Tibial nerve (tissue), 4 donors: ENCODE measurements at regions not wholly inside any gene's neighbourhood (a gene's known extent, or its start where the extent isn't known, plus 50 kb on each side); places are given as distances from the start of the nearest gene placed in this dataset.

Experiments
- DNase-seq, 2 donors: peaks; one replicate each; pipeline ENCODE4 v3.0.0-alpha.2; 2019; ENCODE audit warnings: low spot score in 2 of 2
- H3K27ac ChIP-seq, 4 donors: fragments of 200-600 bp; sonication (generic) in 3 of 4; one replicate each; pipeline ENCODE4 v1.5.1; 2017 to 2019; ENCODE audit warnings: mild to moderate bottlenecking in 1 of 4
- H3K27me3 ChIP-seq, 2 donors: fragments of 200-600 bp; sonication (generic) in 1 of 2; one replicate each; pipeline versions ENCODE4 v1.5.1 to v1.6.0; 2017 to 2019
- H3K36me3 ChIP-seq, 3 donors: fragments of 200-600 bp; sonication (generic); one replicate each; pipeline ENCODE4 v1.5.1; 2018 to 2019
- H3K4me1 ChIP-seq, 4 donors: fragments of 200-600 bp; sonication (generic) in 3 of 4; one replicate each; pipeline ENCODE4 v1.5.1; 2017 to 2019
- H3K4me3 ChIP-seq, 4 donors: fragments of 200-600 bp; sonication (generic) in 3 of 4; one replicate each; pipeline ENCODE4 v1.5.1; 2017 to 2019; ENCODE audit warnings: mild to moderate bottlenecking in 1 of 4, moderate library complexity in 1 of 4
- H3K9me3 ChIP-seq, 4 donors: fragments of 200-600 bp; sonication (generic) in 3 of 4; one replicate each; pipeline ENCODE4 v1.5.1; 2017 to 2019
- EP300 ChIP-seq, 2 donors: sonication (generic); formaldehyde crosslinking; IDR thresholded peaks; one replicate each; pipeline ENCODE4 v1.6.1; 2017; ENCODE audit warnings: antibody characterized with exemption in 2 of 2, mild to moderate bottlenecking in 1 of 2
- POLR2A ChIP-seq, 2 donors: fragments of 450-650 bp; IDR thresholded peaks; one replicate each; pipeline ENCODE4 v1.6.1; 2017; ENCODE audit warnings: antibody characterized with exemption in 2 of 2, mild to moderate bottlenecking in 2 of 2, moderate library complexity in 2 of 2
- WGBS, 2 donors: methylation state at CpG; one replicate each; pipeline ENCODE4 v1.1.5; 2018; 5-methylcytosine and 5-hydroxymethylcytosine counted together
- TF ChIP-seq, protein P1 (sequence below), 5 experiments: fragments of 200-600 bp in 3 of 5; fragments of 450-650 bp in 2 of 5; sonication (generic) in 3 of 5; IDR thresholded peaks; one replicate each; pipeline ENCODE4 v1.5.1; 2016 to 2019; ENCODE audit warnings: antibody characterized with exemption in 5 of 5, mild to moderate bottlenecking in 3 of 5, moderate library complexity in 2 of 5

- TF ChIP-seq, protein P1, sequence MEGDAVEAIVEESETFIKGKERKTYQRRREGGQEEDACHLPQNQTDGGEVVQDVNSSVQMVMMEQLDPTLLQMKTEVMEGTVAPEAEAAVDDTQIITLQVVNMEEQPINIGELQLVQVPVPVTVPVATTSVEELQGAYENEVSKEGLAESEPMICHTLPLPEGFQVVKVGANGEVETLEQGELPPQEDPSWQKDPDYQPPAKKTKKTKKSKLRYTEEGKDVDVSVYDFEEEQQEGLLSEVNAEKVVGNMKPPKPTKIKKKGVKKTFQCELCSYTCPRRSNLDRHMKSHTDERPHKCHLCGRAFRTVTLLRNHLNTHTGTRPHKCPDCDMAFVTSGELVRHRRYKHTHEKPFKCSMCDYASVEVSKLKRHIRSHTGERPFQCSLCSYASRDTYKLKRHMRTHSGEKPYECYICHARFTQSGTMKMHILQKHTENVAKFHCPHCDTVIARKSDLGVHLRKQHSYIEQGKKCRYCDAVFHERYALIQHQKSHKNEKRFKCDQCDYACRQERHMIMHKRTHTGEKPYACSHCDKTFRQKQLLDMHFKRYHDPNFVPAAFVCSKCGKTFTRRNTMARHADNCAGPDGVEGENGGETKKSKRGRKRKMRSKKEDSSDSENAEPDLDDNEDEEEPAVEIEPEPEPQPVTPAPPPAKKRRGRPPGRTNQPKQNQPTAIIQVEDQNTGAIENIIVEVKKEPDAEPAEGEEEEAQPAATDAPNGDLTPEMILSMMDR (IDR thresholded peaks at IDR 0.05) = no peak
- no peak for TF ChIP-seq EP300 (IDR thresholded peaks at IDR 0.05)
- no peak for TF ChIP-seq POLR2A (IDR thresholded peaks at IDR 0.05)
- no peak for DNase-seq
- Histone ChIP-seq H3K27ac (no peak overlapping the region), H3K4me1 (no peaks in the 10 kb centered on the region), H3K36me3 (no peaks in the 10 kb centered on the region), H3K4me3 (no peak overlapping the region), H3K9me3 (no peaks in the 10 kb centered on the region), H3K27me3 (no peaks in the 10 kb centered on the region)
Observed at GRCh38 chr2:40827392-40827791, 375.5 kb upstream of the SLC8A1 start.

GRCh38 chr2:40831321-40831873, 379.5 kb upstream of the SLC8A1 start:
- no peak for DNase-seq
- Histone ChIP-seq H3K9me3 (peaks cover 0 to 4% (median 0%) of the 10 kb centered on the region in 4 donors), H3K27me3 (no peaks in the 10 kb centered on the region), H3K36me3 (no peaks in the 10 kb centered on the region), H3K27ac (no peak overlapping the region), H3K4me1 (no peaks in the 10 kb centered on the region), H3K4me3 (no peak overlapping the region)
- TF ChIP-seq, protein P1 (IDR thresholded peaks at IDR 0.05) = no peak
- TF ChIP-seq EP300 (IDR thresholded peaks at IDR 0.05) (no peak), POLR2A (IDR thresholded peaks at IDR 0.05) (no peak)
- 59 to 65% methylated on average over 3 of the region's 3 CpGs for WGBS, 2 donors

- WGBS, 2 donors = 87 to 93% methylated on average over 2 of the region's 2 CpGs
Observed at GRCh38 chr2:40841856-40842255, 390.0 kb upstream of the SLC8A1 start.

GRCh38 chr2:40844353-40845277, 392.7 kb upstream of the SLC8A1 start:
- TF ChIP-seq EP300 (IDR thresholded peaks at IDR 0.05) (no peak), POLR2A (IDR thresholded peaks at IDR 0.05) (no peak)
- TF ChIP-seq, protein P1 (IDR thresholded peaks at IDR 0.05) = no peak
- Histone ChIP-seq H3K27ac (no peak overlapping the region), H3K4me1 (no peaks in the 10 kb centered on the region), H3K36me3 (no peaks in the 10 kb centered on the region), H3K4me3 (no peak overlapping the region), H3K9me3 (no peaks in the 10 kb centered on the region), H3K27me3 (no peaks in the 10 kb centered on the region)
- no peak for DNase-seq
- WGBS, 2 donors = 81 to 86% methylated on average over 8 of the region's 8 CpGs

More at GRCh38 chr2:40841856-40842255, 390.0 kb upstream of the SLC8A1 start:
- no peaks in the 10 kb centered on the region for H3K36me3 ChIP-seq
- DNase-seq = no peak
- H3K4me3 ChIP-seq = no peak overlapping the region
- H3K9me3 ChIP-seq = no peaks in the 10 kb centered on the region
- no peaks in the 10 kb centered on the region for H3K27me3 ChIP-seq
- TF ChIP-seq POLR2A (IDR thresholded peaks at IDR 0.05) (no peak), EP300 (IDR thresholded peaks at IDR 0.05) (no peak)
- TF ChIP-seq, protein P1 (IDR thresholded peaks at IDR 0.05) = no peak
- no peaks in the 10 kb centered on the region for H3K4me1 ChIP-seq
- no peak overlapping the region for H3K27ac ChIP-seq

DNA sequence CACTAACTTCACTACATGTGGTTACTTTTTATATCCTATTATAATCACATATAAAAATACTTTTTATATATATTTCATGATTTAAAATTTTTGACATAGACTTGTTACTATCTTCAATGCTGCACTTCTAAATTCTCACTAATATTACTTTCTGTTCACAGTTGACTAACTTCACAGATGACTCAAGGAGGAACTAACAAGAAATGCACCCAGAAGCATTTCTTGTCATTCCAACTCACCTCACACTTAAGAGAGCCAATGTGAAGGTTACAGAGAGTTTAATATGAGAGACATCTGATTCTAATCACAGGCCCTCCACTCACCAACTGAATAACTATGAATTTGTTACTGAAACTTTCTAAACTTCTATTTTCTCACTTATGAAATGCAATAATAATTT, 399.8 kb upstream of the SLC8A1 start:
- Histone ChIP-seq H3K27ac (no peak overlapping the region), H3K36me3 (no peaks in the 10 kb centered on the region), H3K4me3 (no peak overlapping the region), H3K9me3 (peaks cover 0 to 6% (median 0%) of the 10 kb centered on the region in 4 donors), H3K4me1 (no peaks in the 10 kb centered on the region), H3K27me3 (no peaks in the 10 kb centered on the region)
- DNase-seq = no peak
- TF ChIP-seq, protein P1 (IDR thresholded peaks at IDR 0.05) = no peak
- TF ChIP-seq POLR2A (IDR thresholded peaks at IDR 0.05) (no peak), EP300 (IDR thresholded peaks at IDR 0.05) (no peak)
